DND-41 (cell line): ENCODE measurements at regions not wholly inside any gene's neighbourhood (a gene's known extent, or its start where the extent isn't known, plus 50 kb on each side); places are given as distances from the start of the nearest gene placed in this dataset.

Experiments used
- ATAC-seq: fragments of 200-7000 bp; cut with Tn5 transposase; 3 replicates; pipeline ENCODE4 v1.9.1; 2021; ENCODE audit warnings: low read depth; ENCODE audit not compliant: insufficient read depth
- DNase-seq: peaks from one replicate; pipeline ENCODE4 v3.0.0-alpha.2; 2020
- H2AFZ ChIP-seq: 2 replicates; pipeline ENCODE4 v1.6.0; 2012; ENCODE audit warnings: low read depth, low read length
- H3K27ac ChIP-seq: 2 replicates; pipeline ENCODE4 v1.5.1; 2012; ENCODE audit warnings: low read length, inconsistent platforms
- H3K27me3 ChIP-seq: fragments of 200-600 bp; sonication (generic); 2 replicates; pipeline ENCODE4 v1.6.0; 2012; ENCODE audit warnings: low read length, mild to moderate bottlenecking, inconsistent platforms; ENCODE audit not compliant: insufficient read depth, poor library complexity
- H3K36me3 ChIP-seq: 2 replicates; pipeline ENCODE4 v1.5.1; 2012; ENCODE audit warnings: low read length, inconsistent platforms; ENCODE audit not compliant: insufficient read depth
- H3K4me1 ChIP-seq: 2 replicates; pipeline ENCODE4 v1.5.1; 2012; ENCODE audit warnings: mild to moderate bottlenecking, low read length; ENCODE audit not compliant: insufficient read depth
- H3K4me2 ChIP-seq: 2 replicates; pipeline ENCODE4 v1.6.0; 2012; ENCODE audit warnings: mild to moderate bottlenecking, moderate library complexity, low read length, inconsistent platforms; ENCODE audit not compliant: insufficient read depth
- H3K4me3 ChIP-seq, 2 experiments: fragments of 200-600 bp in 1 of 2; shearing (Covaris generic) in 1 of 2; 2 replicates each; pipeline ENCODE4 v1.5.1; 2012 to 2016; ENCODE audit warnings: inconsistent platforms in 2 of 2, low read length in 2 of 2, mild to moderate bottlenecking in 2 of 2, low read depth in 1 of 2, moderate library complexity in 1 of 2
- H3K79me2 ChIP-seq: 2 replicates; pipeline ENCODE4 v1.6.0; 2012; ENCODE audit warnings: low read length, inconsistent platforms; ENCODE audit not compliant: insufficient read depth
- H3K9ac ChIP-seq: 2 replicates; pipeline ENCODE4 v1.6.0; 2012; ENCODE audit warnings: low read depth, mild to moderate bottlenecking, inconsistent platforms, low read length, moderate library complexity
- H3K9me3 ChIP-seq: 2 replicates; pipeline ENCODE4 v1.5.1; 2012; ENCODE audit warnings: low read length, moderate library complexity, mild to moderate bottlenecking, inconsistent platforms; ENCODE audit not compliant: insufficient read depth, severe bottlenecking
- H4K20me1 ChIP-seq: 2 replicates; pipeline ENCODE4 v1.6.0; 2012; ENCODE audit warnings: low read length; ENCODE audit not compliant: insufficient read depth
- CTCF ChIP-seq: IDR thresholded peaks from 2 replicates; pipeline ENCODE4 v1.5.1; 2012; ENCODE audit warnings: borderline replicate concordance, low read length, moderate library complexity, mild to moderate bottlenecking; ENCODE audit not compliant: poor library complexity, severe bottlenecking; ENCODE audit errors: extremely low read depth
- EZH2 ChIP-seq: IDR thresholded peaks from 3 replicates; pipeline ENCODE4 v1.6.1; 2012; ENCODE audit warnings: borderline replicate concordance, low read depth, mild to moderate bottlenecking, moderate library complexity, low read length, inconsistent platforms; ENCODE audit not compliant: severe bottlenecking

GRCh38 chr1:239682046-239682445, 295.7 kb downstream of the CHRM3 start:
- no peaks in the 10 kb centered on the region for H3K79me2 ChIP-seq
- no peak overlapping the region for H3K27ac ChIP-seq
- H3K9me3 ChIP-seq, result no peaks in the 10 kb centered on the region
- no peak for TF ChIP-seq EZH2
- TF ChIP-seq CTCF, result no peak
- H3K4me3 ChIP-seq, result no peak overlapping the region
- no peak overlapping the region for H3K4me2 ChIP-seq
- H3K27me3 ChIP-seq, result no peaks in the 10 kb centered on the region
- DNase-seq, result no peak
- H3K9ac ChIP-seq, result no peak overlapping the region
- H2AFZ ChIP-seq, result no peak overlapping the region
- H3K4me1 ChIP-seq, result no peaks in the 10 kb centered on the region
- no peaks in the 10 kb centered on the region for H3K36me3 ChIP-seq
- no peak for ATAC-seq
- H4K20me1 ChIP-seq, result no peaks in the 10 kb centered on the region

GRCh38 chr1:239682960-239683359, 296.6 kb downstream of the CHRM3 start:
- no peaks in the 10 kb centered on the region for H3K4me1 ChIP-seq
- H3K9me3 ChIP-seq, result no peaks in the 10 kb centered on the region
- no peak for TF ChIP-seq CTCF
- TF ChIP-seq EZH2, result no peak
- ATAC-seq (no peak), DNase-seq (no peak)
- H3K27ac ChIP-seq, result no peak overlapping the region
- H3K27me3 ChIP-seq, result no peaks in the 10 kb centered on the region
- no peaks in the 10 kb centered on the region for H3K36me3 ChIP-seq
- no peaks in the 10 kb centered on the region for H4K20me1 ChIP-seq
- no peak overlapping the region for H3K9ac ChIP-seq
- no peak overlapping the region for H3K4me2 ChIP-seq
- no peak overlapping the region for H3K4me3 ChIP-seq
- H2AFZ ChIP-seq, result no peak overlapping the region
- no peaks in the 10 kb centered on the region for H3K79me2 ChIP-seq

GRCh38 chr1:239686386-239686785, 300.0 kb downstream of the CHRM3 start:
- no peak overlapping the region for H3K27ac ChIP-seq
- H3K9me3 ChIP-seq, result no peaks in the 10 kb centered on the region
- ATAC-seq (no peak), DNase-seq (no peak)
- H3K36me3 ChIP-seq, result no peaks in the 10 kb centered on the region
- no peak overlapping the region for H3K9ac ChIP-seq
- H3K4me1 ChIP-seq, result no peaks in the 10 kb centered on the region
- no peak for TF ChIP-seq CTCF
- no peak for TF ChIP-seq EZH2
- H3K27me3 ChIP-seq, result no peaks in the 10 kb centered on the region
- no peak overlapping the region for H3K4me3 ChIP-seq
- H3K4me2 ChIP-seq, result no peak overlapping the region
- no peaks in the 10 kb centered on the region for H3K79me2 ChIP-seq
- no peak overlapping the region for H2AFZ ChIP-seq
- no peaks in the 10 kb centered on the region for H4K20me1 ChIP-seq

- Histone ChIP-seq H3K9me3 (no peaks in the 10 kb centered on the region), H3K4me3 (no peak overlapping the region), H3K4me2 (no peak overlapping the region), H3K9ac (no peak overlapping the region), H3K36me3 (no peaks in the 10 kb centered on the region), H4K20me1 (no peaks in the 10 kb centered on the region), H3K27ac (no peak overlapping the region), H3K4me1 (no peaks in the 10 kb centered on the region), H3K27me3 (no peaks in the 10 kb centered on the region), H3K79me2 (no peaks in the 10 kb centered on the region), H2AFZ (no peak overlapping the region)
- no peak for DNase-seq
- no peak for ATAC-seq
- TF ChIP-seq EZH2 (no peak), CTCF (no peak)
Measured at GRCh38 chr1:239696317-239696716, 309.9 kb downstream of the CHRM3 start.
